SHP77 treated with DMSO at 0.1 percent for 48 hours (cell line): ENCODE measurements at regions not wholly inside any gene's neighbourhood (a gene's known extent, or its start where the extent isn't known, plus 50 kb on each side); places are given as distances from the start of the nearest gene placed in this dataset.

ENCODE experiments used
- DNase-seq: peaks from one replicate; lab custom pipeline; 2025; lab: John Stamatoyannopoulos, UW

GRCh38 chr4:20403290-20403689, 151.6 kb downstream of the SLIT2 start:
- DNase-seq = no peak

- DNase-seq = no peak
These were observed 152.1 kb downstream of the SLIT2 start for GRCh38 chr4:20403846-20404245.

- no peak for DNase-seq
These were observed 156.9 kb downstream of the SLIT2 start for GRCh38 chr4:20408611-20409010.

- DNase-seq = no peak
These were observed 160.4 kb downstream of the SLIT2 start for GRCh38 chr4:20412072-20412471.

GRCh38 chr4:20416800-20417199, 165.1 kb downstream of the SLIT2 start:
- DNase-seq = no peak

GRCh38 chr4:20418861-20419451, 167.3 kb downstream of the SLIT2 start:
- no peak for DNase-seq

GRCh38 chr4:20420916-20421602, 169.4 kb downstream of the SLIT2 start:
- no peak for DNase-seq

- no peak for DNase-seq
These were observed 169.9 kb downstream of the SLIT2 start for GRCh38 chr4:20421603-20421985.

GRCh38 chr4:20422398-20422797, 170.7 kb downstream of the SLIT2 start:
- peak; percentile 44 for DNase-seq

GRCh38 chr4:20423420-20423819, 171.7 kb downstream of the SLIT2 start:
- DNase-seq = no peak

- no peak for DNase-seq
These were observed 174.3 kb downstream of the SLIT2 start for GRCh38 chr4:20426028-20426427.

GRCh38 chr4:20428436-20429160, 176.9 kb downstream of the SLIT2 start:
- no peak for DNase-seq

GRCh38 chr4:20430259-20430941, 178.7 kb downstream of the SLIT2 start:
- no peak for DNase-seq

GRCh38 chr4:20431543-20431951, 179.8 kb downstream of the SLIT2 start:
- no peak for DNase-seq

GRCh38 chr4:20432088-20432487, 180.4 kb downstream of the SLIT2 start:
- DNase-seq = no peak

GRCh38 chr4:20433097-20433705, 181.5 kb downstream of the SLIT2 start:
- no peak for DNase-seq

GRCh38 chr4:20440170-20440569, 188.5 kb downstream of the SLIT2 start:
- DNase-seq = no peak

GRCh38 chr4:20443015-20443805, 191.5 kb downstream of the SLIT2 start:
- no peak for DNase-seq

- no peak for DNase-seq
These were observed 193.1 kb downstream of the SLIT2 start for GRCh38 chr4:20444599-20445337.

- DNase-seq = no peak
These were observed 194.4 kb downstream of the SLIT2 start for GRCh38 chr4:20445933-20446723.
